WTC11 (cell line): ENCODE measurements at regions not wholly inside any gene's neighbourhood (a gene's known extent, or its start where the extent isn't known, plus 50 kb on each side); places are given as distances from the start of the nearest gene placed in this dataset.

Experiments
- ATAC-seq: fragments of 200-7000 bp; cut with Tn5 transposase; 2 replicates; pipeline ENCODE4 v1.10.0; 2021; ENCODE audit warnings: mild to moderate bottlenecking, moderate library complexity
- CTCF ChIA-PET: fragments of 300-600 bp; sonication (Branson Sonifier 250); formaldehyde crosslinking; loops from one replicate; lab custom pipeline; 2021; ENCODE audit warnings: antibody characterized with exemption; lab: Charles Lee
- POLR2A ChIA-PET: fragments of 350-600 bp; sonication (Branson Sonifier 250); formaldehyde crosslinking; loops from one replicate; lab custom pipeline; 2021; ENCODE audit warnings: antibody characterized with exemption; lab: Charles Lee
- DNase-seq: peaks from one replicate; pipeline ENCODE4 v3.0.0; 2021; ENCODE audit warnings: low spot score
- H3K27ac Mint-ChIP-seq: 2 replicates; pipeline ENCODE4 v1.8.0; 2021; ENCODE audit warnings: mixed read lengths
- H3K27me3 Mint-ChIP-seq: 2 replicates; pipeline ENCODE4 v1.8.0; 2021; ENCODE audit warnings: low read depth, mild to moderate bottlenecking, moderate library complexity, mixed read lengths
- H3K36me3 Mint-ChIP-seq: 2 replicates; pipeline ENCODE4 v1.8.0; 2021; ENCODE audit warnings: mixed read lengths
- H3K4me1 Mint-ChIP-seq: 2 replicates; pipeline ENCODE4 v1.8.0; 2022; ENCODE audit warnings: mixed read lengths
- H3K4me3 Mint-ChIP-seq: 2 replicates; pipeline ENCODE4 v1.8.0; 2021; ENCODE audit warnings: mild to moderate bottlenecking, moderate library complexity, mixed read lengths
- H3K9me3 Mint-ChIP-seq: 2 replicates; pipeline ENCODE4 v1.8.0; 2021; ENCODE audit warnings: mixed read lengths
- ATF2 ChIP-seq: sonication (generic); formaldehyde crosslinking; IDR thresholded peaks from 2 replicates; pipeline ENCODE4 v1.8.1; 2022; ENCODE audit warnings: low read depth, missing genetic modification reagents, borderline replicate concordance
- ATF3 ChIP-seq: sonication (generic); formaldehyde crosslinking; conservative IDR thresholded peaks from 2 replicates; pipeline ENCODE4 v1.8.1; 2022; ENCODE audit warnings: mild to moderate bottlenecking, missing genetic modification reagents
- ATF6 ChIP-seq: sonication (generic); formaldehyde crosslinking; IDR thresholded peaks from 2 replicates; pipeline ENCODE4 v1.8.1; 2023; ENCODE audit warnings: mild to moderate bottlenecking, missing genetic modification reagents
- E2F1 ChIP-seq: sonication (generic); formaldehyde crosslinking; IDR thresholded peaks from 2 replicates; pipeline ENCODE4 v1.8.0; 2022; ENCODE audit warnings: mild to moderate bottlenecking, missing genetic modification reagents
- E2F4 ChIP-seq: sonication (generic); formaldehyde crosslinking; IDR thresholded peaks from 2 replicates; pipeline ENCODE4 v1.8.1; 2022; ENCODE audit warnings: low read depth, mild to moderate bottlenecking, moderate library complexity, missing genetic modification reagents, borderline replicate concordance
- GABPB1 ChIP-seq: sonication (generic); formaldehyde crosslinking; IDR thresholded peaks from 2 replicates; pipeline ENCODE4 v1.8.1; 2023; ENCODE audit warnings: mild to moderate bottlenecking, missing genetic modification reagents
- MXD4 ChIP-seq: fragments of 250-450 bp; sonication (Bioruptor Pico); IDR thresholded peaks from 2 replicates; pipeline ENCODE4 v1.8.0; 2021; ENCODE audit warnings: mild to moderate bottlenecking, moderate library complexity, borderline replicate concordance
- PRRX2 ChIP-seq: fragments of 250-450 bp; sonication (Bioruptor Pico); IDR thresholded peaks from 2 replicates; pipeline ENCODE4 v1.8.0; 2021; ENCODE audit warnings: mild to moderate bottlenecking
- RELA ChIP-seq: sonication (generic); formaldehyde crosslinking; IDR thresholded peaks from 2 replicates; pipeline ENCODE4 v1.8.1; 2022; ENCODE audit warnings: missing genetic modification reagents, mild to moderate bottlenecking, borderline replicate concordance
- RORB ChIP-seq: fragments of 250-450 bp; sonication (Bioruptor Pico); IDR thresholded peaks from 2 replicates; pipeline ENCODE4 v1.9.0; 2021; ENCODE audit warnings: mild to moderate bottlenecking
- SMAD3 ChIP-seq: sonication (generic); formaldehyde crosslinking; IDR thresholded peaks from 2 replicates; pipeline ENCODE4 v1.8.0; 2022; ENCODE audit warnings: missing genetic modification reagents, mild to moderate bottlenecking, borderline replicate concordance
- TCF7 ChIP-seq: sonication (generic); formaldehyde crosslinking; IDR thresholded peaks from 2 replicates; pipeline ENCODE4 v1.8.0; 2022; ENCODE audit warnings: mild to moderate bottlenecking, low read depth, missing genetic modification reagents, moderate library complexity
- TEAD4 ChIP-seq: sonication (generic); formaldehyde crosslinking; IDR thresholded peaks from 2 replicates; pipeline ENCODE4 v1.8.0; 2022; ENCODE audit warnings: mild to moderate bottlenecking, missing genetic modification reagents
- TP53 ChIP-seq: sonication (generic); formaldehyde crosslinking; IDR thresholded peaks from 2 replicates; pipeline ENCODE4 v1.8.1; 2023; ENCODE audit warnings: mild to moderate bottlenecking, missing genetic modification reagents
- USF1 ChIP-seq: sonication (generic); formaldehyde crosslinking; IDR thresholded peaks from 2 replicates; pipeline ENCODE4 v1.8.0; 2022; ENCODE audit warnings: mild to moderate bottlenecking, missing genetic modification reagents
- ZBTB21 ChIP-seq: sonication (generic); formaldehyde crosslinking; IDR thresholded peaks from 2 replicates; pipeline ENCODE4 v1.8.1; 2023; ENCODE audit warnings: mild to moderate bottlenecking, missing genetic modification reagents, borderline replicate concordance
- ZMAT4 ChIP-seq: fragments of 250-450 bp; sonication (Bioruptor Pico); IDR thresholded peaks from 2 replicates; pipeline ENCODE4 v1.9.0; 2021; ENCODE audit warnings: mild to moderate bottlenecking
- ZNF121 ChIP-seq: sonication (generic); formaldehyde crosslinking; IDR thresholded peaks from 2 replicates; pipeline ENCODE4 v1.8.0; 2023; ENCODE audit warnings: missing genetic modification reagents
- ZNF138 ChIP-seq: sonication (generic); formaldehyde crosslinking; conservative IDR thresholded peaks from 2 replicates; pipeline ENCODE4 v1.8.1; 2022; ENCODE audit warnings: mild to moderate bottlenecking, moderate library complexity, missing genetic modification reagents
- ZNF219 ChIP-seq: sonication (generic); formaldehyde crosslinking; IDR thresholded peaks from 2 replicates; pipeline ENCODE4 v1.8.0; 2023; ENCODE audit warnings: missing genetic modification reagents, mild to moderate bottlenecking, borderline replicate concordance
- ZNF532 ChIP-seq: fragments of 250-450 bp; sonication (Bioruptor Pico); IDR thresholded peaks from 2 replicates; pipeline ENCODE4 v1.9.0; 2021; ENCODE audit warnings: mild to moderate bottlenecking, borderline replicate concordance

GRCh38 chr5:89087128-89087527, 204.1 kb upstream of the MEF2C start:
- ATAC-seq, result no peak
- Mint-ChIP-seq H3K4me3 (no peak overlapping the region), H3K4me1 (peaks cover 19% of the 10 kb centered on the region), H3K9me3 (no peaks in the 10 kb centered on the region), H3K36me3 (no peaks in the 10 kb centered on the region), H3K27me3 (no peaks in the 10 kb centered on the region), H3K27ac (no peak overlapping the region)
- POLR2A ChIA-PET, result no interaction called here
- no peak for TF ChIP-seq ATF3 (CRISPR knock-in tag)
- TF ChIP-seq RORB, result no peak
- no peak for TF ChIP-seq USF1 (CRISPR knock-in tag)
- TF ChIP-seq TCF7 (CRISPR knock-in tag), result no peak
- TF ChIP-seq RELA, result no peak
- TF ChIP-seq TP53 (CRISPR knock-in tag), result no peak
- no peak for TF ChIP-seq ZNF121 (CRISPR knock-in tag)
- no peak for TF ChIP-seq SMAD3 (CRISPR knock-in tag)
- TF ChIP-seq ATF2 (CRISPR knock-in tag), result no peak
- TF ChIP-seq ATF6, result no peak
- no peak for DNase-seq
- CTCF ChIA-PET, result interaction anchor here (0.6 kb wide), 1 partner anchor 9 kb away, joined by 4 read pairs; no protein-coding TSS in a partner anchor

GRCh38 chr5:89086390-89087086, 203.6 kb upstream of the MEF2C start:
- ChIA-PET POLR2A (interaction anchor here (1.0 kb wide), 1 partner anchor 9 kb away, joined by 3 read pairs; no protein-coding TSS in a partner anchor), CTCF (interaction anchor here (0.6 kb wide), 1 partner anchor 9 kb away, joined by 4 read pairs; no protein-coding TSS in a partner anchor)
- peaks cover 19% of the 10 kb centered on the region for H3K4me1 Mint-ChIP-seq
- TF ChIP-seq TEAD4 (CRISPR knock-in tag) (no peak), PRRX2 (CRISPR knock-in tag) (no peak), MXD4 (CRISPR knock-in tag) (no peak), ZNF219 (CRISPR knock-in tag) (no peak), ZNF532 (CRISPR knock-in tag) (no peak), TCF7 (CRISPR knock-in tag) (no peak), GABPB1 (CRISPR knock-in tag) (no peak), ZBTB21 (CRISPR knock-in tag) (no peak), ZNF138 (CRISPR knock-in tag) (no peak), E2F4 (CRISPR knock-in tag) (no peak), E2F1 (CRISPR knock-in tag) (no peak), ZMAT4 (CRISPR knock-in tag) (no peak), ZNF121 (CRISPR knock-in tag) (no peak)

More at GRCh38 chr5:89086390-89087086, 203.6 kb upstream of the MEF2C start:
- DNase-seq (no peak), ATAC-seq (no peak)
- H3K4me3 Mint-ChIP-seq, result no peak overlapping the region
- no peaks in the 10 kb centered on the region for H3K27me3 Mint-ChIP-seq
- H3K9me3 Mint-ChIP-seq, result no peaks in the 10 kb centered on the region
- H3K36me3 Mint-ChIP-seq, result no peaks in the 10 kb centered on the region
- H3K27ac Mint-ChIP-seq, result no peak overlapping the region
